ENCODE measurements at regions not wholly inside any gene's neighbourhood (a gene's known extent, or its start where the extent isn't known, plus 50 kb on each side); places are given as distances from the start of the nearest gene placed in this dataset.

GRCh38 chr6:133805876-133806275, 83.0 kb upstream of the TCF21 start:
- no peak for TF ChIP-seq CTCF (IDR thresholded peaks at IDR 0.05; ENCODE audit: low read depth, low read length, poor library complexity, severe bottlenecking)
- no peak for TF ChIP-seq EZH2phosphoT487 (IDR thresholded peaks at IDR 0.05; ENCODE audit: borderline replicate concordance, low read length)
